ENCODE measurements at regions not wholly inside any gene's neighbourhood (a gene's known extent, or its start where the extent isn't known, plus 50 kb on each side); places are given as distances from the start of the nearest gene placed in this dataset.

- TF ChIP-seq CTCF (IDR thresholded peaks at IDR 0.05; ENCODE audit: insufficient read depth, low read length, poor library complexity, severe bottlenecking) = no peak
- no peak for TF ChIP-seq EZH2phosphoT487 (conservative IDR thresholded peaks at IDR 0.05; ENCODE audit: low read length)
Observed at GRCh38 chr4:154143720-154144119, 347.9 kb downstream of the DCHS2 start.
